HG03558 (cell line): ENCODE measurements at regions not wholly inside any gene's neighbourhood (a gene's known extent, or its start where the extent isn't known, plus 50 kb on each side); places are given as distances from the start of the nearest gene placed in this dataset.
"Not testable (repeated sequence)": the region's sequence is repeated elsewhere in the genome, so short reads cannot be mapped to it uniquely, and the experiment has no call there.

ENCODE experiments used
- ATAC-seq: cut with Tn5 transposase; IDR thresholded peaks from one replicate; pipeline ENCODE4 v1.9.1; 2021; ENCODE audit warnings: moderate number of reproducible peaks; ENCODE audit not compliant: unreplicated experiment; ENCODE audit errors: extremely low read depth

DNA sequence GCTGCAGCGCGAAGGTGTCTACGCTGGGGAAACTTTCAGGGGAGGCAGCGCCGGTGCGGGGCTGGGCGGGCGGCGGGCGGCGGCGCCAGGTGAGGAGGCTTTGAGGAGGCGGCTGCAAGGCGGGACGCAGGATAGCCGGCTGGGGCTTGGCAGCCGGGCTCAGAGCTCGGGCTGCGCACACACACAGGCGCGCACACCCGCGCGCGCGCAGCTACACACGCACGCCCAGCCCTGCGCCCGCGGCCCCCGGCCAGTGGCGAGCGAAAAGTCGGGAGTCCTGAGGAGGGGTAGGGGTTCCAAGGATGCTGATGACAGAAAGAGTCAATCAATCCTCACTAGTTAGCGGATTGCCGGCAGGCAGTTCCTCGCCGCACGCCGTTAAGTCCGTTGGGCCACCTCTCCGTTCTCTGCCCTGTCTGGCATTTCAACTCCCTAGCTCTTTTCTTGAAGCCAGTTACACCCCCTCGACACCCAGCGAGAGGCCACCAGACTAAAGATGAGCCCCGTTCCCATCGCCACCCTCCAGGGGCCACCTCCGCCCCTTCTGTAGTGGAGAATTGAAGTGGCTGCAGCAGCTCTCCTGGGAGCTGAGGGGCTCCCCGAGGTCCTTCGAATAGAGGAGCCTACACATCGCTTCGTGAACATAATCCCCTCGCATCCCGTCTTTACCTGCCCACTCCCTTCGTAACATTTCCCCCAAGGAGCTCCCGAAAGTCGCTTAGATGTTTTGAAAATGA is 1640.3 kb upstream of the C9orf72 start, which contains the start of gene LINGO2:
LINGO2 (minus strand) TSS at position 185 of the 737 bp plus-strand sequence.
- no peak for ATAC-seq

DNA sequence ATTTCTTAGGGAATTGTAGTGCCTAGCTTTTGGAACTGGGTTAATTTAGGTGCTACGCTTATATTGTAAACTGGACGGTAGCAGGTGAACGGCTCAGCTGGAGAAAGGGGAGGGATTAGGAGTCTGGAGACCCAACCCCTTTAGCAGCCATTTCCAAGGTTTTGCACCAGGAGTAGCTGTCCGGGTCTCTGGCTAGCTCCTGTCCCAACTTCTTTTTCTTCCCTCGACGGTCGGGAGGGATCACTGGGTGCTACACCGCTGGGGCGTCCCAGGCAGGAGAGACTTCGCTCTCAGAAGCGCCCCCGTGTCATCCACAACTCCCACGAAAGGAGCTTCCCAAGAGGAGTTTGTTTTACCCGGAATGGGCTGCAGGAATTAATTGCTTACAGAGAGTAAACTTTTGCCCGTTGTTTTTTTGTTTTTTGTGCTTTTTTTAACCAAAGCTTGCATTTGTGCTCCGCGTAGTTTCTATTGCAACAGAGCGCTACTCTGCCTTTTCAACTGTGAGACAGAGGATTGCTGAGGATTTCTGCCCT is 1640.9 kb upstream of the C9orf72 start:
- ATAC-seq: no peak

DNA sequence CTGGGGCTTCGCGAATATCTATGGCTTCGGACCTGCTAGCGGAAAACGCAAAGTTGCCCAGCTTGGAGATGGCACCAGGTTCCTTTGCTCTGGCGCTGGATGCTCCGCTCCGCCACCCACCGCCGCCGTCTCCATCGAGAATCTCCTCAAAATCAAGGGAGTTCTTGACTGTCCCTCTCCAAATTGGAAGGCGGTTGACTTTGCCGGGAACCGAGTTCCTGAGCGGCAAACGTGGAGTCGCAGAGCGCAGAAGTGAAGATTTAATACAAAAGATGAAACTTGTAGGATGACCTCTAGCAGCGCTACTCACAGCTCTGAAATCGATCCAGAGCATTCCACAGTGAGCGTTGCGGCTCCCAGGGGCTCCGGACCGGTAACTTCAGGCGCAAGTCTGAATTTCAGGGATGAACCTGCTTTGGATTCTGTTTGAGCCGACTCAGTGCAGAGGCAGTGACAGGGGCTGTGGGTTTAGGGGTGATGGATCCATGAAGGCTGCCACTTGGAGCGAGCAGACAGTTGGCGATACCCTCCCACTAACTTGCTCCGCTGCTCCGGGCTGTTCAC is 1641.5 kb upstream of the C9orf72 start:
- no peak for ATAC-seq

DNA sequence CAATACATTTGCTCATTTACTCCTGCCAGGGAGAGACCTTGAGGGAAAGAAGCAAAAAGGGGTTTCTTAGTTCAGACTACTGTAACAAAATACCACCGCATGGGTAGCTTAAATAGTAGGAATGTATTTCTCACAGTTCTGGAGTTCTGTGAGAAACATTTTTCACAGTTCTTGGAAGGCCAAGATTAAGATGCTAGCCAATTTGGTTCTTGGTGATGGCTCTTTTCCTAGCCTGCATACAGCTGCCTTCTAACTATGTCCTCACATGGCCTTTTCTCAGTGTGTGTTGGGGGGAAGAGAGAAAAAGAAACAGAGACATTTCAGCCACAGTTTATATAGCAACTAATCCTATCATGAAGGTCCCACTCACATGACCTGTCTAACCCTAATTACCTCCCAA is 1644.7 kb upstream of the C9orf72 start:
- ATAC-seq: no peak

DNA sequence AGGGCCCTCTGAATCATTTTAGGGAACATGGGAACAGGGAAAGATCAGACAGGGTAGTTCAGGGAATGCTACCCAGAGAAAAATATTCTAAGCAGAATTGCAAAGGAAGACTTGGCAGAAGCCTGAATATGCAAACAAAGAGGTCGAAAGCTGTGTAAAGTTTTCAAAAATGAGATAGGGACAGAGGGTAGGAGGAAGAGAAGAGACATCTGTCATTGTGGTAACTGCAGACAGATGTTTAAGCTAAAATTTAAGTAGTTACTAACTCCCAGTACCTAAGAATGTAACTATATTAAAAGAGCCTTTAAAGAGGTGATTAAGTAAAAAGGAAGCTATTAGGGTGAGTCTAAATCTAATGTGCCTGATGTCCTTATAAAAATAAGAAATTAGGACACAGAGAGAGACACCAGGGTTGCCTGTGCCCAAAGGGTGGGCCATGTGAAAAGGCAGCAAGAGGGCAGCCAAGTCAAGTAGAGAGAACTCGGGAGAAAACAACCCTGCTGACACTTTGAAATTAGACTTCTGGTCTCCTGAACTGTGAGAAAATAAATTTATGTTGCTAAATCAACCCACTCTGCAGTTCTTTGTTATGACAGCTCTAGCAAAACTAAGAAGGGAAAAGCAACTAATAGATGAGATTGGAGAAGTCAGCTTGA is 1647.4 kb upstream of the C9orf72 start:
- no peak for ATAC-seq

DNA sequence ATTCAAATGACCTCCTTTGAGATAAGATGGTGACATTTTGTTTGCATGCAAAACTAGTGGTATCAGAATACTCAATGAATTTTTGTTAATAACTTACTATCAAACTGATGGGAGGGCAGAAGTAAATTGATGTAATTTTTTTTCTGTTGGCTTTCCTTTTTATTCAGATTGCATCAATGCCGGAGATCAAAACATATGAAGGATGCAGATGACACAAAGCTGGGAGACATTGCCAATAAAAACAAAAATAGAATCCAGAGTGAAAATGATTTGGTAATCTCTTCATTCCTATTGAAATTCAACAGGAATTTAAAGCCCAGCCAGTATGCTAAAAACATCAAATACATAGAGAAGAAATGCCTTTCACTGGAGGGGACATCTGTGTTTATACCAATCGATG is 1655.3 kb upstream of the C9orf72 start:
- ATAC-seq: no peak

DNA sequence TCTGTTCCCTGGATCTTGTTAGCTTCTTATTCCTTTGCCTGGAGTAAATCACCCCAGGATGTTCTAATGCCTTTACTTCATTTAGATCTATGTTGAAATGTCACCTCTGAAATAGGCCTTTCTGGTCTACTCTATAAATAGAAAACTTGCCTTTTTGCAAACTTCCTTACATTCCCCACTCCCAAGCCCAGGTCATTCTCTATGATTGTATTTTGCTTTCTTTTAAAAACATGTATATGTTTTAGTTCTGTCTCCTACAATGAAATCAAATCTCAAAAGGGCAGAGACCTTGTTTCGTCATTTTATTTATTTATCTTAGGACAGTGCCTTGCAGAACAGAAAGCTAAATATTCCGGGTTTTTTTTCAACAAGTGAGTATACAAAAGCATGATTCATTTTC is 1657.7 kb upstream of the C9orf72 start:
- ATAC-seq: no peak

DNA sequence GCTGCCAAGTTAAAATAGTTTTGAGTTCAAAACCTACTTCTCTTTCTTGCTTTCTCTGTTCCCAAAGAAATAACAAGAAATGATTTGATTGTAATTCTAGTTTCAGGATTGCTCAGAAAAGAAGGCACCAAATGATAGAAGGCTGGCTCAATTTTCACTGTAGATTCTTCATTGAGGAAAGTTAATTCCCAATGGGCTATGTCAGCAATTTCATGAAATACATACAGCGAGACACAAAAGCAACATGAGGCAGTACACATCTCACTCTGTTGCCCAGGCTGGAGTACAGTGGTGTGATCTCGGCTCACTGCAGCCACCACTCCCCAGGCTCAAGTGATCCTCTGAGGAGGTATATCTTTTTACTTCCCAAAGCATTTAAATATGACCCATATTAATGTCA is 1659.9 kb upstream of the C9orf72 start:
- ATAC-seq: no peak

DNA sequence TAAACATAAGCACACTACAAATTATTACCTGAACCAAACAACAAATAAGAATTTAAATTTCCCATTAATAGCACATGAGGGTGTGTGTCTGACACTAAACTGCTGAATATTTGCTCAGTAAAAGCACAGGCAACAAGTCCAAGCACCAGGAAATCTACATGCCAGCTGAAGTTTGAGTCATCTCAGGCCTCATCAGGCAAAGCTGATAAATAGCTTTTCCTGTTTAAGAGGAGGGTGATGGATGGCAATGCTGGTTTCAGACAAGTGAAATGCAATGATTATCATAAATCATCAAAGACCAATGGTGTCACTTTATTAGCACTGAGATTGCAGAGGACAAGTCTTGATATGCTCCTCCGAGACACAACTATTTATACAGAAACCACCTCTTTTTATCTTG is 1668.0 kb upstream of the C9orf72 start:
- ATAC-seq: no peak

DNA sequence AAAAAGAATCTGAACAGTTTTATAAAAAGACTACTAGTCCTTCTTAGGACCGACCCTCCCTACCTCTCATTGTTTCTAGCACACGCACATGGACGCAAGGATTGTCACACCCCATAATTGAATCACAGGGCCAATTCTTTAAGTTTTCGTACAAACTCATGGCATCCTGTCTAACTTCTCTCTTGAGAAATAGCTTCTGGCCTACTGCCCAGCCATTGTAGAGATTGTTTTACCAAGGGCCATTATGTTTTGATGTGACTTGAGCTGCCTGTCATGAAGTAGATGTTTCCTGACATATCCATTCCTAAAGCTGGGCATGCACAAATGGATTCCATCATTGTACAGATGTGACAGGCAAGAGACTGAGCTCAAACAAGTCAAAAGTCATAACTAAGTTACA is 1672.1 kb upstream of the C9orf72 start:
- no peak for ATAC-seq

DNA sequence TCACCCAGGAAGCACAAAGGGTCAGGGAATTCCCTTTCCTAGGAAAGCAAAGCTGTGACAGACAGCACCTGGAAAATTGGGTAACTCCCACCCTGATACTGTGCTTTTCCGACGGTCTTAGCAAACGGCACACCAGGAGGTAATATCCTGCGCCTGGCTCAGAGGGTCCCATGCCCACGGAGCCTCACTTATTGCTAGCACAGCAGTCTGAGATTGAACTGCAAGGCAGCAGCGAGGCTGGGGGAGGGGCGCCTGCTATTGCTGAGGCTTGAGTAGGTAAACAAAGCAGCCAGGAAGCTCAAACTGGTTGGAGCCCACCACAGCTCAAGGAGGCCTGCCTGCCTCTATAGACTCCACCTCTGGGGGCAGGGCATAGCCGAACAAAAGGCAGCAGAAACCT is 1697.1 kb upstream of the C9orf72 start:
- ATAC-seq: not testable (repeated sequence)

DNA sequence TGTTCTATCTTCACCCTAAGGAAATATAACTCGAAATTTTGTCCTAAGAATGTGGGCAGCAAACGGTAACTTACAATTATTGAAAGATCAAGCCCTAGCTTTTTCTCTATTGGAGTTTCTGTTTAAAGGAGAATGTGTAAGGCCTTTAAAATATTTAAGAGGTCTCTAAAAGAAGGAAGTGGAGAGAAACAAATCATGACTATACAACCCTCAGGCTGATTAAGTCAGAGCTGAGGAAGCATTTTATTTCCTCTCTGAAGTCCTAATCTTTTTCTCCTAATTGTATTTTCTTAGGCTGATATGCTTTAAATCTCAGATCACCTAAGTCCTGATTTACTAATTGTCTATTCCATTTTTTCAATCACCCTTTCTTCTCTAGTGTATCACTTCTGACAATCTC is 1708.8 kb upstream of the C9orf72 start:
- no peak for ATAC-seq

DNA sequence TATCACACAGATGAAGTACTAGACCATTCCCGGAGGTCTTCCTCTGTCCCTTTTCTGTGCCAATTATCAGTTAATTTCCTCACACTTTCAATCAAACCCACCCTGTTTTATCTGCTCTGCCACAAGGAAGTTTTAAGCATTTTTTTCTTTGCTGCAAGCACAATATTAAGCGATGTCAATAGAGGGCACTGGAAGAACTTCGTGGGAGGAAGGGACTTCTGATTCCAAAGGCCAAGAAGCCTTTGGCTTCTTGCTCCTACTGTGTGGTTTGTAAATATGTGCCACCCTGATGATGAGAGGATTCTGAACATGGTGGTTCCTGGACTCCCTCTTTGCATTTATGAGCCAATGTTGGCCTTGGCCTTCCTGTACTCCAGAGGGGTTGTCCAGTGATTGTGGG is 1712.5 kb upstream of the C9orf72 start:
- ATAC-seq: no peak

DNA sequence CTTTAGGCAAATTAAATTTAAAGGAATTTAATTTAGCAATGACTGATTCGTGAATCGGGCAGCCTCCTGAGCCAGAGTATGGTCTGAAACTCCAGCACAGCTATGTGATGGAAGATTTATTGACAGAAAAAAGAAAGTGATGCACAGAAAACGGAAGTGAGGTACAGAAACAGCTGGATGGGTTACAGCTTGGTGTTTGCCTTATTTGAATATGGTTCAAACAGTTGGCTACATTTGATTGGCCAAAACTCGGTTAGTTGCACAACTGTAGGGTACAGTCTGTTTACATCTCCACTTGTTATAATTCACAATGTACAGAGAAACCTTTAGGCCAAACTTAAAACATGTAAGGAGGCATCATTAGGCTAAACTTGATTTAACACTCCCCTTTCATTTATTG is 1716.1 kb upstream of the C9orf72 start:
- ATAC-seq: no peak

DNA sequence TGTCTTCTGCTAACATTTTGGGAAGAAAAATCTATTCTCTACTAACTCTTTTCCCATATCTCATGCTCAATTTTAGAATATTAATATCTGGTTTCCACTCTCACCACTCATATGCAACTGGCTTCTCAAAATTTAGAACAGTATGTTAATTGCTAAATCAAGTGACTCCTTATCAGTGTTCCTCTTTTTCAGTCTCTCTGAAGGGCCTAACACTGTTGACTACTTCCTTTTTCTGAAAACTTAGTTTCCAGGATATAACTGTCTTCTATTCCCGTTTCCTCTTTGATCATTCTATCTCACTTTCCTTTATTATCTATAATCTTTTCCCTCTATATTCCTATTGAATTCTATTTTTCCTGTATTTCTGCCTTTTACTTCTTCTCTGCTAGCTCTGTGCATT is 1717.2 kb upstream of the C9orf72 start:
- ATAC-seq: no peak

DNA sequence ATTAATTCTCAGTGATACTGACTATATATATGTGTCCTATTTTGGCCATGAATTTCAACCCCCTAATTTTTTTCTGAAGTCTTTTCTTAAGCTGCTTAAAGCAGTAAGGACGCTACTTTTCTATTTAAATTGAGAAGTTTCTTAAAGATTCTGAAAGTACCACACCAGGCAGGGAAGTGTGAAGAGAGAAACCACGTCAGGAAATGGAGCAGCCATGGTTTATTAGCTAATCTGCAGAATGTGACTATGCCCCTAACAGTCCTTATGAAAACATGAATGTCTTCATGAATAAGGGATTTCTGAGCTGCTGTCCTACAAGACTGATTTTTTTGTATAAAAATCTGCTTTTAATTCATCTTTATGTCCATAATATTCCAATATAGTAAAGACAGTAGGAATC is 1724.3 kb upstream of the C9orf72 start:
- ATAC-seq: no peak

DNA sequence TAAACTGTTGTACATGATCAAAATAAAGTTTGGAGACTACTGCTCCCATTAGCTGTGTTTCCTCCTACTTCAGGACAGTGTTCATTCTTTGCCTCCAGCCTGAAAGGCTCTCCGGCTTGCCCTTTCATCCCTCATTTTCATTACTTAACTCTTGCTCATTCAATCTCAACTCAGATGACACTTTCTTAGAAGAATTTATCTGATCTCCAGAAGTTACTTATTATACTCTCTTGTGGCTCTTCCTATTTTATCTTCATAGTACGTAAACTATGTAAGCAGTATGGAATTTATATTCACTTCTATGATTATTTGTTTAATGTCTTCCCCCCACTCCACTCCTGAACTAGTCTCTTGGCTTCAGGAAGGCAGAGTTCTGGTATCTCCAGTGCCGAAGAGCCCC is 1737.9 kb upstream of the C9orf72 start:
- no peak for ATAC-seq

DNA sequence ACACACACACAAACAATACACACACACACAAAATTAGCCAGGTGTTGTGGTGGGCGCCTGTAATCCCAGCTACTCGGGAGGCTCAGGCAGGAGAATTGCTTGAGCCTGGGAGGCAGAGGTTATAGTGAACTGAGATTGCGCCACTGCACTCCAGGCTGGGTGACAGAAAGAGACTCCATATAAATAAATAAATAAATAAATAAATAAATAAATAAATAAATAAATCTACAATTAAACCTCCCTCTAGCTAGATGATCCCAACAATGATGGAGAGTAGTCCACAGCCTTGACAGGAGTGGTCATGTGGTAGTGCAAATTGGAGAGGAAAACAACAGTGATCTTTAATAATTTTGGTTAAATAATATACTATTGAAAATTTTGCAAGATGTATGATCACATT is 1739.0 kb upstream of the C9orf72 start:
- no peak for ATAC-seq

DNA sequence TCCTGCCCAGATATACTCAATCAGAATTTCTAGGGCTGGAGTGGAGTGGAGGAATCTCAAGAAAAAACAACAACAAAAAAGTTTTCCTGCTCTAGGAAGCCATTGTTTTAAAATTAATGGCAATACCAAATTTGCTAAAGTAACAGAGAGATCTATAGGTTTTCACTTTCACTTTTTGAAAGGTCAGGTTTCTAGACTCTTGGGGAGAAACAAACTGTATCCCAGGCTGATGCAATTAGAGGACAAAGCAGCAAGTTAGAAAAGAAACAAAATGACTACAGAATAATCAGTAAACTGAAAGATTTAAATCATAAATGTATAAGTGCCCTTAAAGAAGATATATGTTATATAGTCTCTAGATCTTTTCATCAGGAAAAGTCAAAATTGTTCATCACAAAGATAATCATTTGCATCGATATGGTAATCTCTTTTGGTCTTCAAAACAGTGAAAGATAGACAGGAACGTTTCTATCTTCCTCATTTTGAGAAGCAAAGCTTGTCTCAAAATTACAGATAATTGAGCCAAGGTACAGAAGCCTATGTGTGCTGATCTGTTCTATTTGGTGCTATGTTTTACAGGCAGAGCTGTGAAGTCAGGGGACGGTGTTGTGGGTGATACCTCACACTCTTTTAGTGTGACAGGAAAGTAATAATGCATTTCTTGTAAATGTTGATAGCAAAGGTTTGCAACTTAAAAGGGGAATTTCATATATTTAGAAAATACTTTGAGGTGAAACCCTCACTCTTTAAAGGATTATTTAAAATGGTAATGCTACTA is 1746.6 kb upstream of the C9orf72 start:
- ATAC-seq: no peak

DNA sequence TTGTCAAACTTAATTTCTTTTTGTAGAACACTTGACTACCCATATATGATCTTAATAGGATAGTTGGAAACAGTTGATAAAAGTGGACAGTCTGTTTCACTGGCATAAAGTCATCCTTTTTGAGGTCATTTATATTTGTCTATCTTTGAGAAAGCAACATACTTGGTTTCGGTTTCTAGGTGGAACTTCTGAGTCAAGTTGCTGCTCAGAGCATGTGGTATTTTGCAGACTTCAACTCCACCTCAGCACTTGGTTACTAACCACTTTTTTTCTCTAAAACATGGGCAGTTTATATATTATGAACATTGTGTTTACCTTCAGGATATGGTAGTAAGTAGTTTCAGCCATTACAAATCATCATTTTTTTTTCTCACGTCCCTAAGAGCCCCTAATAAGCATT is 1749.0 kb upstream of the C9orf72 start:
- no peak for ATAC-seq

DNA sequence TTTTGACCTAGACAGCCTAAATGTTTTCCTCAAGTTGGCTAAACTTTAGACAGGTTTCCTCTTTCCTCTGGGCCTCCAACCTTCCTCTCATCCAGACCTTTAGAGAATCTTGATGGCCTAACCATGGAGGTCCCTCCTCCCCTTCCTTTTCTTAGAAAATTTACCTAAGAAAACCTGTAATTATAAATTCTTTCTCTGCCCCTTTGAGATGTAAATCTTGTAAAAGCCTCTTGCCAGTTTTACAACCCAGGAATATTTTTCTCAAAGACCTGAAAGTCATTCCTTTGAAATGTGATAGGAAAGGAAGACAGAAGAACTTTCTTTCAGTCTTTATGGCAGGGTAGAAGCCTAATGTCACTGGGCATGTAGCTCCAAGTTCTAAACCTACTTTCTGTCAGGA is 1752.6 kb upstream of the C9orf72 start:
- ATAC-seq: no peak
